HCT116 (cell line): ENCODE measurements at regions not wholly inside any gene's neighbourhood (a gene's known extent, or its start where the extent isn't known, plus 50 kb on each side); places are given as distances from the start of the nearest gene placed in this dataset.

Source experiments
- ATAC-seq: fragments of 200-7000 bp; cut with Tn5 transposase; 2 replicates; pipeline ENCODE4 v1.9.1; 2020; ENCODE audit warnings: mild to moderate bottlenecking, moderate library complexity
- BruUV-seq: library from RNA; stranded (reverse); fragments of 400-500 nt; replicated peaks from 2 replicates; lab custom pipeline; 2021; lab: Mats Ljungman, UMichigan
- CTCF ChIA-PET: fragments of 300-600 bp; sonication (Branson Sonifier 250); formaldehyde crosslinking; loops from one replicate; lab custom pipeline; 2021; ENCODE audit warnings: antibody characterized with exemption; lab: Charles Lee
- POLR2A ChIA-PET: fragments of 300-600, 350-600 bp; sonication (Branson Sonifier 250); formaldehyde crosslinking; loops from one replicate; lab custom pipeline; 2021; ENCODE audit warnings: antibody characterized with exemption; lab: Charles Lee
- RAD21 ChIA-PET, 2 experiments: fragments of 300-600 bp; sonication (Branson Sonifier 250); formaldehyde crosslinking; loops; one replicate each; lab custom pipeline; 2023; ENCODE audit warnings: low total read pairs in 2 of 2; ENCODE audit not compliant: uncharacterized antibody in 2 of 2, unreplicated experiment in 2 of 2, low non-redundant PET in 1 of 2; lab: Charles Lee
- DNase-seq: peaks from one replicate; pipeline ENCODE4 v3.0.0-alpha.2; 2010; ENCODE audit warnings: low read depth, low spot score
- H2AFZ ChIP-seq: fragments of 200-600 bp; shearing (Covaris generic), sonication (generic); 2 replicates; pipeline ENCODE4 v1.6.1; 2017; ENCODE audit warnings: low read depth, mixed run types, mixed read lengths, antibody characterized with exemption, low read length; ENCODE audit not compliant: poor library complexity, severe bottlenecking
- H3K27ac ChIP-seq: 2 replicates; pipeline ENCODE4 v1.5.1; 2012; ENCODE audit warnings: low read depth, low read length
- H3K27me3 ChIP-seq: fragments of 200-600 bp; sonication (generic); 2 replicates; pipeline ENCODE4 v1.6.1; 2016; ENCODE audit warnings: mixed run types, low read length, mixed read lengths; ENCODE audit not compliant: insufficient read depth
- H3K36me3 ChIP-seq, 2 experiments: fragments of 200-500 bp in 1 of 2; fragments of 200-600 bp in 1 of 2; sonication (Bioruptor generic) in 1 of 2; sonication (generic) in 1 of 2; 2 replicates each; pipeline versions ENCODE4 v1.5.1 to v1.6.1; 2014 to 2016; ENCODE audit warnings: low read length in 2 of 2, inconsistent platforms in 1 of 2, mixed read lengths in 1 of 2, mixed run types in 1 of 2; ENCODE audit not compliant: insufficient read depth in 2 of 2, control insufficient read depth in 1 of 2
- H3K4me1 ChIP-seq, 2 experiments: fragments of 200-600 bp in 1 of 2; sonication (generic) in 1 of 2; 2 replicates each; pipeline versions ENCODE4 v1.5.1 to v1.6.1; 2012 to 2017; ENCODE audit warnings: low read length in 2 of 2, inconsistent platforms in 1 of 2, mild to moderate bottlenecking in 1 of 2, mixed read lengths in 1 of 2, mixed run types in 1 of 2, moderate library complexity in 1 of 2; ENCODE audit not compliant: insufficient read depth in 2 of 2, control insufficient read depth in 1 of 2
- H3K4me2 ChIP-seq: fragments of 200-600 bp; sonication (generic); 2 replicates; pipeline ENCODE4 v1.6.1; 2017; ENCODE audit warnings: mixed run types, low read length, mixed read lengths
- H3K4me3 ChIP-seq, 2 experiments: fragments of 200-600 bp in 1 of 2; sonication (generic) in 1 of 2; replicated peaks in 1 of 2; 2 replicates each; pipeline ENCODE4 v1.5.1; 2011 to 2016; ENCODE audit warnings: low read length in 2 of 2, control low read depth in 1 of 2, low read depth in 1 of 2, mild to moderate bottlenecking in 1 of 2, mixed read lengths in 1 of 2, mixed run types in 1 of 2
- H3K79me2 ChIP-seq: fragments of 200-600 bp; sonication (generic); 2 replicates; pipeline ENCODE4 v1.6.1; 2017; ENCODE audit warnings: mild to moderate bottlenecking, mixed run types, low read length, moderate library complexity, mixed read lengths; ENCODE audit not compliant: insufficient read depth
- H3K9ac ChIP-seq: fragments of 200-600 bp; sonication (generic); 2 replicates; pipeline ENCODE4 v1.6.1; 2016; ENCODE audit warnings: low read length, mixed read lengths
- H3K9me2 ChIP-seq: fragments of 200-600 bp; sonication (generic), shearing (Covaris generic); 2 replicates; pipeline ENCODE4 v1.6.1; 2017; ENCODE audit warnings: mixed run types, mild to moderate bottlenecking, moderate library complexity; ENCODE audit not compliant: insufficient read depth
- H3K9me3 ChIP-seq, 2 experiments: fragments of 200-500 bp in 1 of 2; fragments of 200-600 bp in 1 of 2; sonication (Bioruptor generic) in 1 of 2; sonication (generic) in 1 of 2; 2 replicates each; pipeline ENCODE4 v1.6.1; 2014 to 2017; ENCODE audit warnings: low read length in 2 of 2, mixed read lengths in 2 of 2, inconsistent platforms in 1 of 2, low read depth in 1 of 2, mild to moderate bottlenecking in 1 of 2, mixed run types in 1 of 2, moderate library complexity in 1 of 2; ENCODE audit not compliant: control insufficient read depth in 1 of 2, insufficient read depth in 1 of 2
- H4K20me1 ChIP-seq: fragments of 200-600 bp; sonication (generic), shearing (Covaris generic); 2 replicates; pipeline ENCODE4 v1.6.1; 2017; ENCODE audit warnings: mixed run types, mild to moderate bottlenecking, moderate library complexity; ENCODE audit not compliant: insufficient read depth
- CBX3 ChIP-seq: IDR thresholded peaks from 2 replicates; pipeline ENCODE4 v1.6.1; 2012; ENCODE audit warnings: low read depth
- CEBPB ChIP-seq: IDR thresholded peaks from 2 replicates; pipeline ENCODE4 v1.6.1; 2012; ENCODE audit warnings: low read depth
- ELF1 ChIP-seq: IDR thresholded peaks from 2 replicates; pipeline ENCODE4 v1.6.1; 2012; ENCODE audit warnings: low read depth, borderline replicate concordance
- EZH2 ChIP-seq: fragments of 200-600 bp; sonication (generic); IDR thresholded peaks from 2 replicates; pipeline ENCODE4 v1.6.1; 2017; ENCODE audit warnings: antibody characterized with exemption, mixed run types
- FOSL1 ChIP-seq: IDR thresholded peaks from 2 replicates; pipeline ENCODE4 v1.6.1; 2012; ENCODE audit warnings: low read depth
- JUND ChIP-seq: IDR thresholded peaks from 2 replicates; pipeline ENCODE4 v1.6.1; 2012
- POLR2A ChIP-seq: IDR thresholded peaks from 2 replicates; pipeline ENCODE4 v1.7.0; 2011; ENCODE audit warnings: borderline replicate concordance; ENCODE audit not compliant: insufficient read depth, insufficient read length; ENCODE audit errors: extremely low read depth
- RAD21 ChIP-seq: IDR thresholded peaks from 2 replicates; pipeline ENCODE4 v1.6.1; 2012; ENCODE audit warnings: low read depth, mild to moderate bottlenecking
- REST ChIP-seq: IDR thresholded peaks from 2 replicates; pipeline ENCODE4 v1.6.1; 2012; ENCODE audit warnings: low read depth
- SIN3A ChIP-seq: IDR thresholded peaks from 2 replicates; pipeline ENCODE4 v1.6.1; 2012; ENCODE audit warnings: low read depth
- SP1 ChIP-seq: IDR thresholded peaks from 2 replicates; pipeline ENCODE4 v1.6.1; 2012; ENCODE audit warnings: low read depth
- SRF ChIP-seq: IDR thresholded peaks from 2 replicates; pipeline ENCODE4 v1.6.1; 2012; ENCODE audit warnings: low read depth
- YY1 ChIP-seq: IDR thresholded peaks from 2 replicates; pipeline ENCODE4 v1.6.1; 2011; ENCODE audit warnings: low read length, low read depth, moderate library complexity, mild to moderate bottlenecking; ENCODE audit not compliant: insufficient replicate concordance; ENCODE audit errors: extremely low read depth
- ZNF274 ChIP-seq: fragments of 200-500 bp; sonication (Bioruptor generic); IDR thresholded peaks from 2 replicates; pipeline ENCODE4 v1.6.1; 2014; ENCODE audit warnings: mild to moderate bottlenecking, low read depth, low read length, inconsistent platforms
- intact Hi-C: fragments of 100-400 bp; cut with micrococcal nuclease; formaldehyde crosslinking; loops from 2 replicates; pipeline ENCODE4 v1.10.0; 2022
- TF ChIP-seq, protein P1 (sequence below): IDR thresholded peaks from 2 replicates; pipeline ENCODE4 v1.6.1; 2012
- TF ChIP-seq, protein P2 (sequence below): IDR thresholded peaks from 2 replicates; pipeline ENCODE4 v1.6.1; 2011; ENCODE audit warnings: mild to moderate bottlenecking, low read length, moderate library complexity; ENCODE audit not compliant: insufficient replicate concordance; ENCODE audit errors: extremely low read depth

DNA sequence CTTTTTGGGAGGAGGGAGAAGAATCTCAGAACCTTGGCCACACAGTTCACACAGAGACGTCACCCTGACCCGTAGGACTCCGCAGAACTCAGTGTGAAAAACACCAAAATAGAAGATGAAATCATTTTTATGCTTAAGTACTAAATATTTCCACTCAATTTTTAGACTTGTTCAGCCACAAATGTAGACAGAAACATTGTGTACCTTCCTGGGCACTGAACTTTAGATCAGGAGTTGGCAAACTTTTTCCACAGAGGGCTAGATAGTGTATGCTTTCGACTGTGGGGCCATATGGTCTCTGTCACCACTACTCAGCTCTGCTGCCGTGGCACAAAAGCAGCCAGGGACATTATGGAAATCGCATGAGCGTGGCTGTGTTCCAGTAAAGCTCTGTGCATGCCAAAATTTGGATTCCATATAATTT, 61.8 kb upstream of the STOX2 start:
- no TSS peak for BruUV-seq

GRCh38 chr4:183846951-183847350, 58.2 kb upstream of the STOX2 start:
- H3K27me3 ChIP-seq, result no peaks in the 10 kb centered on the region
- no peaks in the 10 kb centered on the region for H3K9me3 ChIP-seq
- H3K9me2 ChIP-seq, result no peaks in the 10 kb centered on the region
- no peaks in the 10 kb centered on the region for H3K36me3 ChIP-seq
- H3K4me2 ChIP-seq, result no peak overlapping the region
- BruUV-seq, result no TSS peak
- intact Hi-C loops, result no loop called here
- ChIA-PET RAD21 (no interaction called here), CTCF (no interaction called here), POLR2A (no interaction called here)
- no peak overlapping the region for H3K27ac ChIP-seq
- DNase-seq (no peak), ATAC-seq (no peak)
- no peak for TF ChIP-seq ZNF274
- TF ChIP-seq JUND, result no peak
- TF ChIP-seq CEBPB, result no peak
- TF ChIP-seq EZH2, result no peak
- TF ChIP-seq POLR2A, result no peak
- TF ChIP-seq, protein P1, sequence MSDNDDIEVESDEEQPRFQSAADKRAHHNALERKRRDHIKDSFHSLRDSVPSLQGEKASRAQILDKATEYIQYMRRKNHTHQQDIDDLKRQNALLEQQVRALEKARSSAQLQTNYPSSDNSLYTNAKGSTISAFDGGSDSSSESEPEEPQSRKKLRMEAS, result no peak
- no peak for TF ChIP-seq ELF1
- TF ChIP-seq FOSL1, result no peak
- TF ChIP-seq SRF, result no peak
- no peak for TF ChIP-seq SP1
- TF ChIP-seq RAD21, result no peak
- TF ChIP-seq REST, result no peak
- TF ChIP-seq, protein P2, sequence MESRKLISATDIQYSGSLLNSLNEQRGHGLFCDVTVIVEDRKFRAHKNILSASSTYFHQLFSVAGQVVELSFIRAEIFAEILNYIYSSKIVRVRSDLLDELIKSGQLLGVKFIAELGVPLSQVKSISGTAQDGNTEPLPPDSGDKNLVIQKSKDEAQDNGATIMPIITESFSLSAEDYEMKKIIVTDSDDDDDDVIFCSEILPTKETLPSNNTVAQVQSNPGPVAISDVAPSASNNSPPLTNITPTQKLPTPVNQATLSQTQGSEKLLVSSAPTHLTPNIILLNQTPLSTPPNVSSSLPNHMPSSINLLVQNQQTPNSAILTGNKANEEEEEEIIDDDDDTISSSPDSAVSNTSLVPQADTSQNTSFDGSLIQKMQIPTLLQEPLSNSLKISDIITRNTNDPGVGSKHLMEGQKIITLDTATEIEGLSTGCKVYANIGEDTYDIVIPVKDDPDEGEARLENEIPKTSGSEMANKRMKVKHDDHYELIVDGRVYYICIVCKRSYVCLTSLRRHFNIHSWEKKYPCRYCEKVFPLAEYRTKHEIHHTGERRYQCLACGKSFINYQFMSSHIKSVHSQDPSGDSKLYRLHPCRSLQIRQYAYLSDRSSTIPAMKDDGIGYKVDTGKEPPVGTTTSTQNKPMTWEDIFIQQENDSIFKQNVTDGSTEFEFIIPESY, result no peak
- TF ChIP-seq SIN3A, result no peak
- no peak for TF ChIP-seq CBX3
- TF ChIP-seq YY1, result no peak
- H4K20me1 ChIP-seq, result no peaks in the 10 kb centered on the region
- no peak overlapping the region for H3K4me3 ChIP-seq
- H3K4me1 ChIP-seq, result no peaks in the 10 kb centered on the region
- H3K79me2 ChIP-seq, result no peaks in the 10 kb centered on the region
- H3K9ac ChIP-seq, result no peak overlapping the region
- no peak overlapping the region for H2AFZ ChIP-seq

More for the DNA sequence above, 61.8 kb upstream of the STOX2 start:
- ChIA-PET RAD21 (no interaction called here), POLR2A (no interaction called here), CTCF (no interaction called here)
- no peaks in the 10 kb centered on the region for H3K4me1 ChIP-seq
- no peaks in the 10 kb centered on the region for H3K9me3 ChIP-seq
- no peak overlapping the region for H3K4me3 ChIP-seq
- H3K27me3 ChIP-seq, result no peaks in the 10 kb centered on the region
- H3K4me2 ChIP-seq, result no peak overlapping the region
- H3K9ac ChIP-seq, result no peak overlapping the region
- H4K20me1 ChIP-seq, result no peaks in the 10 kb centered on the region
- intact Hi-C loops, result loop anchor here (5.0 kb wide), 1 partner anchor 409 kb away; no protein-coding TSS in a partner anchor
- no peak for ATAC-seq
- H3K36me3 ChIP-seq, result no peaks in the 10 kb centered on the region
- DNase-seq, result no peak
- H3K79me2 ChIP-seq, result no peaks in the 10 kb centered on the region
- H3K27ac ChIP-seq, result no peak overlapping the region
- no peaks in the 10 kb centered on the region for H3K9me2 ChIP-seq
- TF ChIP-seq CBX3, result no peak
- H2AFZ ChIP-seq, result no peak overlapping the region
